ENCODE measurements at regions not wholly inside any gene's neighbourhood (a gene's known extent, or its start where the extent isn't known, plus 50 kb on each side); places are given as distances from the start of the nearest gene placed in this dataset.
"Not testable (repeated sequence)": the region's sequence is repeated elsewhere in the genome, so short reads cannot be mapped to it uniquely, and the experiment has no call there.

GRCh38 chr12:38441871-38442281, 125.3 kb downstream of the ALG10B start:
- not testable (repeated sequence) for TF ChIP-seq CTCF (conservative IDR thresholded peaks at IDR 0.05); ZFX (IDR thresholded peaks at IDR 0.05)

All from C4-2B (cell line).